ENCODE measurements at regions not wholly inside any gene's neighbourhood (a gene's known extent, or its start where the extent isn't known, plus 50 kb on each side); places are given as distances from the start of the nearest gene placed in this dataset.

- no peaks in the 10 kb centered on the region for H3K27me3 ChIP-seq (ENCODE audit: control insufficient read depth in 3 of 3, insufficient read depth in 3 of 3, low read length in 2 of 3)
- ATAC-seq (ENCODE audit: insufficient read depth, low FRiP score) (no peak), DNase-seq (no peak)
- no peak for TF ChIP-seq CTCF (IDR thresholded peaks at IDR 0.05; ENCODE audit: control extremely low read depth, extremely low read depth)
- H3K9ac ChIP-seq (ENCODE audit: insufficient read depth in 1 of 2, low read length in 2 of 2), result no peak overlapping the region
- H3K4me1 ChIP-seq (ENCODE audit: control insufficient read depth in 5 of 5, insufficient read depth in 5 of 5, low read length in 5 of 5), result peaks cover 0 to 3% (median 0%) of the 10 kb centered on the region in 5 donors
- peaks cover 0 to 4% (median 0%) of the 10 kb centered on the region in 4 donors for H3K9me3 ChIP-seq (ENCODE audit: control insufficient read depth in 4 of 4, insufficient read depth in 3 of 4, low read length in 3 of 4)
- H3K27ac ChIP-seq (ENCODE audit: low read depth in 1 of 2, low read length in 1 of 2), result no peak overlapping the region
- WGBS, 2 donors, result 80 to 90% methylated on average over 3 of the region's 3 CpGs
- no peak overlapping the region for H3K4me3 ChIP-seq
- H3K36me3 ChIP-seq (ENCODE audit: control insufficient read depth in 4 of 4, insufficient read depth in 4 of 4, low read length in 4 of 4), result no peaks in the 10 kb centered on the region
Observed at GRCh38 chr4:85407546-85407945, 67.4 kb upstream of the ARHGAP24 start.

- 88 to 91% methylated on average over 1 of the region's 1 CpG for WGBS, 2 donors
- no peak overlapping the region for H3K4me3 ChIP-seq
- DNase-seq (no peak), ATAC-seq (ENCODE audit: insufficient read depth, low FRiP score) (no peak)
- no peak for TF ChIP-seq CTCF (IDR thresholded peaks at IDR 0.05; ENCODE audit: control extremely low read depth, extremely low read depth)
- H3K9me3 ChIP-seq (ENCODE audit: control insufficient read depth in 4 of 4, insufficient read depth in 3 of 4, low read length in 3 of 4), result peaks cover 0 to 4% (median 0%) of the 10 kb centered on the region in 4 donors
- H3K27me3 ChIP-seq (ENCODE audit: control insufficient read depth in 3 of 3, insufficient read depth in 3 of 3, low read length in 2 of 3), result no peaks in the 10 kb centered on the region
- no peaks in the 10 kb centered on the region for H3K4me1 ChIP-seq (ENCODE audit: control insufficient read depth in 5 of 5, insufficient read depth in 5 of 5, low read length in 5 of 5)
- no peak overlapping the region for H3K27ac ChIP-seq (ENCODE audit: low read depth in 1 of 2, low read length in 1 of 2)
- H3K9ac ChIP-seq (ENCODE audit: insufficient read depth in 1 of 2, low read length in 2 of 2), result no peak overlapping the region
- no peaks in the 10 kb centered on the region for H3K36me3 ChIP-seq (ENCODE audit: control insufficient read depth in 4 of 4, insufficient read depth in 4 of 4, low read length in 4 of 4)
Observed at GRCh38 chr4:85408301-85408700, 66.6 kb upstream of the ARHGAP24 start.

GRCh38 chr4:85409251-85409650, 65.7 kb upstream of the ARHGAP24 start:
- Histone ChIP-seq H3K36me3 (ENCODE audit: control insufficient read depth in 4 of 4, insufficient read depth in 4 of 4, low read length in 4 of 4) (no peaks in the 10 kb centered on the region), H3K27ac (ENCODE audit: low read depth in 1 of 2, low read length in 1 of 2) (no peak overlapping the region), H3K9me3 (ENCODE audit: control insufficient read depth in 4 of 4, insufficient read depth in 3 of 4, low read length in 3 of 4) (peaks cover 0 to 4% (median 0%) of the 10 kb centered on the region in 4 donors), H3K9ac (ENCODE audit: insufficient read depth in 1 of 2, low read length in 2 of 2) (no peak overlapping the region), H3K4me1 (ENCODE audit: control insufficient read depth in 5 of 5, insufficient read depth in 5 of 5, low read length in 5 of 5) (no peaks in the 10 kb centered on the region), H3K4me3 (no peak overlapping the region), H3K27me3 (ENCODE audit: control insufficient read depth in 3 of 3, insufficient read depth in 3 of 3, low read length in 2 of 3) (no peaks in the 10 kb centered on the region)
- 87 to 88% methylated on average over 2 of the region's 2 CpGs for WGBS, 2 donors
- ATAC-seq (ENCODE audit: insufficient read depth, low FRiP score), result no peak
- no peak for DNase-seq
- no peak for TF ChIP-seq CTCF (IDR thresholded peaks at IDR 0.05; ENCODE audit: control extremely low read depth, extremely low read depth)

GRCh38 chr4:85411386-85411785, 63.6 kb upstream of the ARHGAP24 start:
- WGBS, 2 donors, result 86 to 89% methylated on average over 5 of the region's 5 CpGs
- H3K27me3 ChIP-seq (ENCODE audit: control insufficient read depth in 3 of 3, insufficient read depth in 3 of 3, low read length in 2 of 3), result no peaks in the 10 kb centered on the region
- ATAC-seq (ENCODE audit: insufficient read depth, low FRiP score) (no peak), DNase-seq (no peak)
- H3K9ac ChIP-seq (ENCODE audit: insufficient read depth in 1 of 2, low read length in 2 of 2), result no peak overlapping the region
- H3K4me1 ChIP-seq (ENCODE audit: control insufficient read depth in 5 of 5, insufficient read depth in 5 of 5, low read length in 5 of 5), result no peaks in the 10 kb centered on the region
- peaks cover 0 to 4% (median 0%) of the 10 kb centered on the region in 4 donors for H3K9me3 ChIP-seq (ENCODE audit: control insufficient read depth in 4 of 4, insufficient read depth in 3 of 4, low read length in 3 of 4)
- no peak overlapping the region for H3K27ac ChIP-seq (ENCODE audit: low read depth in 1 of 2, low read length in 1 of 2)
- no peak for TF ChIP-seq CTCF (IDR thresholded peaks at IDR 0.05; ENCODE audit: control extremely low read depth, extremely low read depth)
- no peak overlapping the region for H3K4me3 ChIP-seq
- H3K36me3 ChIP-seq (ENCODE audit: control insufficient read depth in 4 of 4, insufficient read depth in 4 of 4, low read length in 4 of 4), result no peaks in the 10 kb centered on the region
